ENCODE measurements at regions not wholly inside any gene's neighbourhood (a gene's known extent, or its start where the extent isn't known, plus 50 kb on each side); places are given as distances from the start of the nearest gene placed in this dataset.

- no peaks in the 10 kb centered on the region for H3K9me3 ChIP-seq (ENCODE audit: control insufficient read depth, insufficient read depth, low read depth, low read length)
- in situ Hi-C loops (cut with HindIII; ENCODE audit: low pct_unique_long_range_greater_than_20kb, low sequenced_read_pairs), result no loop called here
- BruUV-seq (replicated peaks), result no TSS peak
- TF ChIP-seq POLR2AphosphoS5 (IDR thresholded peaks at IDR 0.05; ENCODE audit: low read depth, low read length), result no peak
- TF ChIP-seq CTCF (IDR thresholded peaks at IDR 0.05), result no peak
- no peak for TF ChIP-seq SIN3A (IDR thresholded peaks at IDR 0.05; ENCODE audit: borderline replicate concordance, insufficient read depth, low read depth, low read length)
- no peak for TF ChIP-seq REST (IDR thresholded peaks at IDR 0.05; ENCODE audit: insufficient read depth in 1 of 2, low read depth in 2 of 2, low read length in 1 of 2)
- no peak for TF ChIP-seq TCF7L2 (IDR thresholded peaks at IDR 0.05; ENCODE audit: low read depth, low read length)
- no peak overlapping the region for H3K27ac ChIP-seq (ENCODE audit: low read length)
- H3K4me1 ChIP-seq (ENCODE audit: control insufficient read depth, insufficient read depth, low read length), result no peaks in the 10 kb centered on the region
- DNase-seq (ENCODE audit: low read depth, low spot score), result no peak
- H3K27me3 ChIP-seq (ENCODE audit: control insufficient read depth, insufficient read depth, low read length), result no peaks in the 10 kb centered on the region
- ChIA-PET CTCF (no interaction called here), POLR2A (no interaction called here)
- H3K36me3 ChIP-seq (ENCODE audit: control insufficient read depth, insufficient read depth, low read length), result no peaks in the 10 kb centered on the region
- no peak for ATAC-seq
- H3K4me3 ChIP-seq (ENCODE audit: low read depth in 2 of 2, low read length in 2 of 2), result no peak overlapping the region
- intact Hi-C loops (cut with micrococcal nuclease; ENCODE audit: unreplicated experiment), result no loop called here
Measured at GRCh38 chr18:72194072-72194471, 350.1 kb downstream of the CBLN2 start.

GRCh38 chr18:72187956-72188355, 356.2 kb downstream of the CBLN2 start:
- H3K27me3 ChIP-seq (ENCODE audit: control insufficient read depth, insufficient read depth, low read length), result no peaks in the 10 kb centered on the region
- no peaks in the 10 kb centered on the region for H3K4me1 ChIP-seq (ENCODE audit: control insufficient read depth, insufficient read depth, low read length)
- ATAC-seq (no peak), DNase-seq (ENCODE audit: low read depth, low spot score) (no peak)
- BruUV-seq (replicated peaks), result no TSS peak
- in situ Hi-C loops (cut with HindIII; ENCODE audit: low pct_unique_long_range_greater_than_20kb, low sequenced_read_pairs), result no loop called here
- intact Hi-C loops (cut with micrococcal nuclease; ENCODE audit: unreplicated experiment), result no loop called here
- no peak overlapping the region for H3K27ac ChIP-seq (ENCODE audit: low read length)
- CTCF ChIA-PET, result no interaction called here
- no peak overlapping the region for H3K4me3 ChIP-seq (ENCODE audit: low read depth in 2 of 2, low read length in 2 of 2)
- POLR2A ChIA-PET, result no interaction called here
- no peak for TF ChIP-seq SIN3A (IDR thresholded peaks at IDR 0.05; ENCODE audit: borderline replicate concordance, insufficient read depth, low read depth, low read length)
- no peak for TF ChIP-seq POLR2AphosphoS5 (IDR thresholded peaks at IDR 0.05; ENCODE audit: low read depth, low read length)
- H3K9me3 ChIP-seq (ENCODE audit: control insufficient read depth, insufficient read depth, low read depth, low read length), result no peaks in the 10 kb centered on the region
- H3K36me3 ChIP-seq (ENCODE audit: control insufficient read depth, insufficient read depth, low read length), result no peaks in the 10 kb centered on the region

- Histone ChIP-seq H3K4me1 (ENCODE audit: control insufficient read depth, insufficient read depth, low read length) (no peaks in the 10 kb centered on the region), H3K9me3 (ENCODE audit: control insufficient read depth, insufficient read depth, low read depth, low read length) (0 out of 2 replicates have a peak, but pooled peaks cover 3% of the 10 kb centered on the region), H3K36me3 (ENCODE audit: control insufficient read depth, insufficient read depth, low read length) (no peaks in the 10 kb centered on the region), H3K27ac (ENCODE audit: low read length) (no peak overlapping the region), H3K27me3 (ENCODE audit: control insufficient read depth, insufficient read depth, low read length) (no peaks in the 10 kb centered on the region), H3K4me3 (ENCODE audit: low read depth in 2 of 2, low read length in 2 of 2) (no peak overlapping the region)
- ATAC-seq, result no peak
- intact Hi-C loops (cut with micrococcal nuclease; ENCODE audit: unreplicated experiment) (no loop called here), in situ Hi-C loops (cut with HindIII; ENCODE audit: low pct_unique_long_range_greater_than_20kb, low sequenced_read_pairs) (no loop called here)
- no peak for TF ChIP-seq SIN3A (IDR thresholded peaks at IDR 0.05; ENCODE audit: borderline replicate concordance, insufficient read depth, low read depth, low read length)
- TF ChIP-seq POLR2AphosphoS5 (IDR thresholded peaks at IDR 0.05; ENCODE audit: low read depth, low read length), result no peak
- TF ChIP-seq REST (IDR thresholded peaks at IDR 0.05; ENCODE audit: insufficient read depth in 1 of 2, low read depth in 2 of 2, low read length in 1 of 2), result no peak
- no peak for TF ChIP-seq TCF7L2 (IDR thresholded peaks at IDR 0.05; ENCODE audit: low read depth, low read length)
- TF ChIP-seq CTCF (IDR thresholded peaks at IDR 0.05), result no peak
- ChIA-PET CTCF (no interaction called here), POLR2A (no interaction called here)
- no TSS peak for BruUV-seq (replicated peaks)
- DNase-seq (ENCODE audit: low read depth, low spot score), result no peak
Measured at GRCh38 chr18:72181241-72181764, 362.8 kb downstream of the CBLN2 start.
